Omental fat pad (tissue), 3 donors: ENCODE measurements at regions not wholly inside any gene's neighbourhood (a gene's known extent, or its start where the extent isn't known, plus 50 kb on each side); places are given as distances from the start of the nearest gene placed in this dataset.

Source experiments
- ATAC-seq: fragments of 150-250 bp; one replicate; pipeline ENCODE4 v1.9.1; 2016; ENCODE audit warnings: mild to moderate bottlenecking, moderate library complexity; ENCODE audit not compliant: low FRiP score
- DNase-seq: peaks from one replicate; pipeline ENCODE4 v3.0.0-alpha.2; 2019; ENCODE audit warnings: low spot score
- TF ChIP-seq, protein P1 (sequence below), 3 donors: fragments of 450-650 bp; IDR thresholded peaks; one replicate each; pipeline ENCODE4 v1.5.1; 2016 to 2017; ENCODE audit warnings: antibody characterized with exemption in 3 of 3, mild to moderate bottlenecking in 3 of 3, moderate library complexity in 2 of 3

DNA sequence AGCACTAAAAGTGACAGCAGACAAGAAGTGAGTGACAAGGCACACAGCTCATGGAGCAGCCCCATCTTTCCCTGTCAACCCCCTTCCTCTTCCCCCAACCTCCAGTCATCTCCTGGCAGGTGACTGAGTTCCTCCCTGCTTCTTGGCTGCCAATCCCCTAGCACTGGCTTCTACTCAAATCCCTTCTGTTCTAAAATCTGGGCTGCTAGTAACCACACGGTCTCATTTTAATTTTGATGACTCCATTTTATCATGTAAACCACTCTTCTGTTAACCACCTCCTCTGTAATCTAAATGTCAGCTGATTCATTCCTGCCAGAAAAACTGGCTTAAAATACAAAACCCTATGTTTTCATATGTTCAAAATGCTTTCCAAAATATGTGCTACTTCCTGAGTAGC lies 419.8 kb upstream of the MON1B start:
- ATAC-seq, result no peak
- DNase-seq, result no peak
- TF ChIP-seq, protein P1, sequence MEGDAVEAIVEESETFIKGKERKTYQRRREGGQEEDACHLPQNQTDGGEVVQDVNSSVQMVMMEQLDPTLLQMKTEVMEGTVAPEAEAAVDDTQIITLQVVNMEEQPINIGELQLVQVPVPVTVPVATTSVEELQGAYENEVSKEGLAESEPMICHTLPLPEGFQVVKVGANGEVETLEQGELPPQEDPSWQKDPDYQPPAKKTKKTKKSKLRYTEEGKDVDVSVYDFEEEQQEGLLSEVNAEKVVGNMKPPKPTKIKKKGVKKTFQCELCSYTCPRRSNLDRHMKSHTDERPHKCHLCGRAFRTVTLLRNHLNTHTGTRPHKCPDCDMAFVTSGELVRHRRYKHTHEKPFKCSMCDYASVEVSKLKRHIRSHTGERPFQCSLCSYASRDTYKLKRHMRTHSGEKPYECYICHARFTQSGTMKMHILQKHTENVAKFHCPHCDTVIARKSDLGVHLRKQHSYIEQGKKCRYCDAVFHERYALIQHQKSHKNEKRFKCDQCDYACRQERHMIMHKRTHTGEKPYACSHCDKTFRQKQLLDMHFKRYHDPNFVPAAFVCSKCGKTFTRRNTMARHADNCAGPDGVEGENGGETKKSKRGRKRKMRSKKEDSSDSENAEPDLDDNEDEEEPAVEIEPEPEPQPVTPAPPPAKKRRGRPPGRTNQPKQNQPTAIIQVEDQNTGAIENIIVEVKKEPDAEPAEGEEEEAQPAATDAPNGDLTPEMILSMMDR (IDR thresholded peaks at IDR 0.05), result no peak

DNA sequence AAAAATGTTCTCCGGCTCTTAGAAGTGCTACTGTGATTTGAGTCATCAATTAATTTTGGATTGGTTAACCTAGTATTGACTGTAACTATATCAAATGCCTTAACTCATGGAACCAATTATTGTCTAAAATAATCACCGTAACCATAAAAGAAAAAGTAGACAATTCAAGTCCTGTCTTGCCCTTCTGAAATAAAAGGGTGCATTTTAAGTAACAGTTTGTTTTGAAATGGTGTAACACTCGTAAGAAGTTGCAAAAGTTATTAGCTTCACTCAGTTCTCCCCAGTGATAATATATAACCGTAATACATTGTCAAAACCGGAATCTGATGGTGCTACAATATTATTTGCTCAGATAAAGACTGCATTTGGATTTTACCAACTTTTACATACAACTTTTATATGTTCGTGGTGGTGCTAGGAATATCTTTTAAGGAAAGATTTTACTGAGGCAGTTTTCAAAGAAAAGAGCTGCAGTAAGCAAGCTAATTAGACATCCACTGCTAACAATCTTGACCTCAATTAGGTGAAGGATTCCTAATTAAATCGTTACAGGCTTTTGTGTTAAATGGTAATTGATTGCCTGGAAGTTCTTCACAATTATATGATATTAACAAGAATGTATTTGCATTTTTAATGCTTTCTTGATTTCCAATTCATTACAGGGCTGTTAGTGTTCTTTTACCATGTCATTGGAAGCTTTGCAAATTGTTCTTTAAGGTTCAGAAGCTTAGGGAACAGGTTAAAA lies 413.1 kb upstream of the MON1B start:
- TF ChIP-seq, protein P1 (IDR thresholded peaks at IDR 0.05), result no peak
- ATAC-seq (no peak), DNase-seq (no peak)

DNA sequence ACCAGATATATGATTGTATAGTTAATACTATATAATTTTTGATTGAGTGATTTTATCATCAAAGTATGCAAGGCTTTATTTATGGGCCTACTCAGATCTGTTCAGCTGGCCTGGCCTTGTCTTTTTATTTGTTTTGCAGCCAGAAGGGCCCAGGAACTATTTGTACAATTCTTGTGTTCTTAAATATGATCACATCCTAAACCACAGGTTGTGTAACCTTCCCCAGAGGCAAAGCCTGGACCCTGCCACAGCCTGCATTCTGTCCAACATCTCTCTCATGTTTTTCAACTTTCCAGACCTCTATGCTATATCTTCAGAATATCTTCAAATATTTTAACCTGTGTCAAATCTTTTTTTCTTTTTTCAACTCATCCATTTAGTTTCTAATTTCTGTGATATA lies 410.4 kb upstream of the MON1B start:
- DNase-seq (no peak), ATAC-seq (no peak)
- TF ChIP-seq, protein P1 (IDR thresholded peaks at IDR 0.05), result no peak

DNA sequence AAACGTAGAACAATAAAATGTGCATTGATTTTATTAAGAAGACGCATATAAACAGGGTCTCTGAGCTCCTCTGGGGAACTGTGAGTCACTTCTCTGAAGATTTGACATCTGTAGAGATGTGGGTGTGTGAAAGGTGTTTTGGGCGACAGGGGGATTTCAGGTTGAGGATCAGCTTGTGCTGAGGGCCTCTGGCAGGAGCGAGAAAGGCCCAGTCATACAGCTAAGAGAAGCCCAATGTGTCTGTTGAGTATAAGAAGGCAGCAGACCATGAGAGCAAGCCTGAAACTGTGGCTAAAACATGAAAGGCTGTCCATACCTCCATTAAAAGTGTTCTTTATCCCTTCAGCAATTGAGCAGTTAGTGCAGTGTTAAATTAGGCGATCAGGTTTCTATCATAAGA lies 406.5 kb upstream of the MON1B start:
- TF ChIP-seq, protein P1 (IDR thresholded peaks at IDR 0.05), result no peak
- ATAC-seq, result no peak
- DNase-seq, result no peak

DNA sequence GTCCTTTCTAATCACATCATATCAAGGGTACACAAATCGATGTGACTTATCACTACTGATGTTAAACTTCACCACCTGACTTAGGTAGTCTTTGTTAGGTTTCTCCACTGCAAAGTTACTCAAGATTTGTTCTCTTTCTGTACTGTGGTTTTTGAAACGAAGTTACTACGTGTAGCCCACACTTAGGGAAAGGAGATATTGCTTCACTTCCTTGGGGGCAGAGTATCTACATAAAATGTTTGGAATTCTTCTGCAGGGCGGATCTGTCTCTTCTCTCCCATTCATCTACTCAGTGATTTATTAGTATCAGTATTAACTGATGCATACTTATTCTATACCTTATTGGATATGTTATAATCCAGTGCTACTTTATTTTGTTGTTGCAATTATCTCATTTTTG lies 403.6 kb upstream of the MON1B start:
- TF ChIP-seq, protein P1 (IDR thresholded peaks at IDR 0.05), result no peak
- no peak for ATAC-seq
- no peak for DNase-seq

DNA sequence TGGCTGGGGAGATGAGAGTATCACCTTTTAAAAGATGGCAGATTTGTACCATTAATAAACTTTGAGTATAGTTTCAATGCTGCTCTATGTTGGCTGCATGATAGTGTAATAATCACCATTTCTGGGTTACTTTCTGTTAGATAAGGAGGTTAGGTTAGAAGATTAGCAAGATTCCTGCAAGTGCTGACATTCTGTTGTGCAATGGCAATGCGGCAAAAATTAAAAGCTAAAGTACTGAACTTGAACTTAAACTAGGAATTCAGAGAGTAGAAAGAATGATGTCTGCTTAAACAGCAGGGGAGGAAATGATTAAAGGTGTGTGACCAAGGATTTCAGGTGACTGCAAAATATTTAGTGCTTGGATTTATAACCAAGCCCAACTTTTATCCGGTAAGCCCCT lies 399.8 kb upstream of the MON1B start:
- DNase-seq, result no peak
- TF ChIP-seq, protein P1 (IDR thresholded peaks at IDR 0.05), result no peak
- no peak for ATAC-seq

DNA sequence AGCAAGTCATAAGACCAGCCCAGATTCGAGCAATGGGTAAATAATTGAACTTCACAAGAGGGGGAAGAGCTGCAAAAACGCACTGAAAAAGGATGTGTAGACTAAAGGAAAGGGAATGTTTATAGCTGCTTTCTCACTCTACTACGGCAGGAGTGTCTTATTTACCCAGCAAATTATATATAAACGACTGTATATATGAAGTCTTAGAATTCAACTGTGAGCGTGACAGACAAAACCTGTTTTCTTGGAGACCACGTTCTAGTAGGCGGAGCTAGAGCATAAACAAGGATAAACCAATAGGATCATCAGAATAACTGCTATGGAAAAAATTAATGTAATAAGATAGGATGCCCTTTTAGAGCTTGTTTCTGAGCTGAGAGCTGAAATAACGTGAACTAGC lies 394.6 kb upstream of the MON1B start:
- ATAC-seq, result no peak

More for the DNA sequence above, 394.6 kb upstream of the MON1B start:
- DNase-seq, result no peak
- TF ChIP-seq, protein P1 (IDR thresholded peaks at IDR 0.05), result no peak
